ENCODE measurements at regions not wholly inside any gene's neighbourhood (a gene's known extent, or its start where the extent isn't known, plus 50 kb on each side); places are given as distances from the start of the nearest gene placed in this dataset.

DNA sequence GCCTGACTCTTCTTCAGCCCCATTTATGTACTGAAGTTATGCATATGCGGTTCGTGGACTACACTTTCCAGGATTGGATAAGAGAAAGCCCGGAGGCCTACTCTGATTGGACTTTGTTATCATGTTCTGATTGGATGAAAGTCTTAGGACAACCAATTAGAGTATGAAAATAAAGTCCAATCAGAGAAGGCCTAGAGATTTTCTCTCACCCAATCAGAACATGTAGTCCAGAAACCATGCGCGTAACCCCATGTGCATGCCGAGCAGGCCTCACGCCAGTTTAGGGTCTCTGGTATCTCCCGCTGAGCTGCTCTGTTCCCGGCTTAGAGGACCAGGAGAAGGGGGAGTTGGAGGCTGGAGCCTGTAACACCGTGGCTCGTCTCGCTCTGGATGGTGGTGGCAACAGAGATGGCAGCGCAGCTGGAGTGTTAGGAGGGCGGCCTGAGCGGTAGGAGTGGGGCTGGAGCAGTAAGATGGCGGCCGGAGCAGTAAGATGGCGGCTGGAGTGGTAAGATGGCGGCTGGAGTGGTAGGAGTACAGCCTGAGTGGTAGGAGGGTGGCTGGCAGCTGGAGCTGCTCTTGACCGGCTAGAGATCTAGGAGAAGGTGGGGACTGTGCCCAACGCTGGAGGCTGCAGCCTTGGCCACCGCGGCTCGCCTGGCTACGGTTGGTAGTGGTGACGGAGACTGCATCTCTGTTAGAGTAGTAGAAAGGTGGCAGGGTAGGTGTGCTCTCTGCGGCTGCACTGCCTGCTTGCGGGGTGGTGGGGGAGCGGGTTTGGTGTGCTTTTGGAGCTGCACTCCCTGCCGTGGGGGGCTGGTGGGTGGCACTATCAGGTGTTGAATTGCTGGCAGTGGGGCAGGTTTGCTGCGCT lies 107.9 kb upstream of the TPTE start (continued):
- TF ChIP-seq, protein P1, sequence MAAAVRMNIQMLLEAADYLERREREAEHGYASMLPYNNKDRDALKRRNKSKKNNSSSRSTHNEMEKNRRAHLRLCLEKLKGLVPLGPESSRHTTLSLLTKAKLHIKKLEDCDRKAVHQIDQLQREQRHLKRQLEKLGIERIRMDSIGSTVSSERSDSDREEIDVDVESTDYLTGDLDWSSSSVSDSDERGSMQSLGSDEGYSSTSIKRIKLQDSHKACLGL (CRISPR knock-in tag; IDR thresholded peaks at IDR 0.05; ENCODE audit: borderline replicate concordance, poor library complexity, severe bottlenecking): peak; percentile 79
- TF ChIP-seq NR3C1 (CRISPR knock-in tag; IDR thresholded peaks at IDR 0.05): peak; percentile 58; the same call in 1 of the 2 replicates
- TF ChIP-seq, protein P2, sequence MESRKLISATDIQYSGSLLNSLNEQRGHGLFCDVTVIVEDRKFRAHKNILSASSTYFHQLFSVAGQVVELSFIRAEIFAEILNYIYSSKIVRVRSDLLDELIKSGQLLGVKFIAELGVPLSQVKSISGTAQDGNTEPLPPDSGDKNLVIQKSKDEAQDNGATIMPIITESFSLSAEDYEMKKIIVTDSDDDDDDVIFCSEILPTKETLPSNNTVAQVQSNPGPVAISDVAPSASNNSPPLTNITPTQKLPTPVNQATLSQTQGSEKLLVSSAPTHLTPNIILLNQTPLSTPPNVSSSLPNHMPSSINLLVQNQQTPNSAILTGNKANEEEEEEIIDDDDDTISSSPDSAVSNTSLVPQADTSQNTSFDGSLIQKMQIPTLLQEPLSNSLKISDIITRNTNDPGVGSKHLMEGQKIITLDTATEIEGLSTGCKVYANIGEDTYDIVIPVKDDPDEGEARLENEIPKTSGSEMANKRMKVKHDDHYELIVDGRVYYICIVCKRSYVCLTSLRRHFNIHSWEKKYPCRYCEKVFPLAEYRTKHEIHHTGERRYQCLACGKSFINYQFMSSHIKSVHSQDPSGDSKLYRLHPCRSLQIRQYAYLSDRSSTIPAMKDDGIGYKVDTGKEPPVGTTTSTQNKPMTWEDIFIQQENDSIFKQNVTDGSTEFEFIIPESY (CRISPR knock-in tag; IDR thresholded peaks at IDR 0.05): peak; percentile 77; the same call in 1 of the 2 replicates
- TF ChIP-seq GABPA (tag; conservative IDR thresholded peaks at IDR 0.05; ENCODE audit: low read depth): peak; percentile 38; the same call in 1 of the 2 replicates
- peak; percentile 88 for TF ChIP-seq ZNF175 (CRISPR knock-in tag; IDR thresholded peaks at IDR 0.05; ENCODE audit: low read depth)
- peak; percentile 66; the same call in 1 of the 2 replicates for TF ChIP-seq EHMT2 (IDR thresholded peaks at IDR 0.05)
- TF ChIP-seq YY1 (IDR thresholded peaks at IDR 0.05; ENCODE audit: borderline replicate concordance in 1 of 3, control insufficient read depth in 1 of 3, extremely low read depth in 1 of 3, insufficient read depth in 3 of 3, insufficient read length in 1 of 3, insufficient replicate concordance in 2 of 3, low read depth in 1 of 3, low read length in 2 of 3): peak; percentile 94 to 99 (median 98)
- TF ChIP-seq ZNF134 (CRISPR knock-in tag; conservative IDR thresholded peaks at IDR 0.05): peak; percentile 42; the same call in 1 of the 2 replicates
- peak; percentile 84; the same call in 1 of the 2 replicates for TF ChIP-seq ZKSCAN8 (CRISPR knock-in tag; IDR thresholded peaks at IDR 0.05)
- peak; percentile 83; the same call in 1 of the 2 replicates for TF ChIP-seq ZNF165 (CRISPR knock-in tag; IDR thresholded peaks at IDR 0.05; ENCODE audit: borderline replicate concordance)
- TF ChIP-seq, protein P3, sequence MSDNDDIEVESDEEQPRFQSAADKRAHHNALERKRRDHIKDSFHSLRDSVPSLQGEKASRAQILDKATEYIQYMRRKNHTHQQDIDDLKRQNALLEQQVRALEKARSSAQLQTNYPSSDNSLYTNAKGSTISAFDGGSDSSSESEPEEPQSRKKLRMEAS (CRISPR knock-in tag; IDR thresholded peaks at IDR 0.05): peak; percentile 95
- TF ChIP-seq ZKSCAN1 (IDR thresholded peaks at IDR 0.05; ENCODE audit: low read depth, low read length): 0 out of 2 replicates have a peak, but pooled peaks have one; percentile 34
- peak; percentile 88 for TF ChIP-seq POLR2B (IDR thresholded peaks at IDR 0.05; ENCODE audit: low read depth, partially characterized antibody)
- 0 out of 2 replicates have a peak, but pooled peaks have one; percentile 1 for TF ChIP-seq NFATC3 (IDR thresholded peaks at IDR 0.05)
- TF ChIP-seq SMAD4 (CRISPR knock-in tag; conservative IDR thresholded peaks at IDR 0.05): peak; percentile 62
- TF ChIP-seq BCL6 (CRISPR knock-in tag; IDR thresholded peaks at IDR 0.05): peak; percentile 67; the same call in 1 of the 2 replicates
- TF ChIP-seq, protein P4, sequence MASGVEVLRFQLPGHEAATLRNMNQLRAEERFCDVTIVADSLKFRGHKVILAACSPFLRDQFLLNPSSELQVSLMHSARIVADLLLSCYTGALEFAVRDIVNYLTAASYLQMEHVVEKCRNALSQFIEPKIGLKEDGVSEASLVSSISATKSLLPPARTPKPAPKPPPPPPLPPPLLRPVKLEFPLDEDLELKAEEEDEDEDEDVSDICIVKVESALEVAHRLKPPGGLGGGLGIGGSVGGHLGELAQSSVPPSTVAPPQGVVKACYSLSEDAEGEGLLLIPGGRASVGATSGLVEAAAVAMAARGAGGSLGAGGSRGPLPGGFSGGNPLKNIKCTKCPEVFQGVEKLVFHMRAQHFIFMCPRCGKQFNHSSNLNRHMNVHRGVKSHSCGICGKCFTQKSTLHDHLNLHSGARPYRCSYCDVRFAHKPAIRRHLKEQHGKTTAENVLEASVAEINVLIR (CRISPR knock-in tag; IDR thresholded peaks at IDR 0.05): peak; percentile 24; the same call in 1 of the 2 replicates
- TF ChIP-seq, protein P5, sequence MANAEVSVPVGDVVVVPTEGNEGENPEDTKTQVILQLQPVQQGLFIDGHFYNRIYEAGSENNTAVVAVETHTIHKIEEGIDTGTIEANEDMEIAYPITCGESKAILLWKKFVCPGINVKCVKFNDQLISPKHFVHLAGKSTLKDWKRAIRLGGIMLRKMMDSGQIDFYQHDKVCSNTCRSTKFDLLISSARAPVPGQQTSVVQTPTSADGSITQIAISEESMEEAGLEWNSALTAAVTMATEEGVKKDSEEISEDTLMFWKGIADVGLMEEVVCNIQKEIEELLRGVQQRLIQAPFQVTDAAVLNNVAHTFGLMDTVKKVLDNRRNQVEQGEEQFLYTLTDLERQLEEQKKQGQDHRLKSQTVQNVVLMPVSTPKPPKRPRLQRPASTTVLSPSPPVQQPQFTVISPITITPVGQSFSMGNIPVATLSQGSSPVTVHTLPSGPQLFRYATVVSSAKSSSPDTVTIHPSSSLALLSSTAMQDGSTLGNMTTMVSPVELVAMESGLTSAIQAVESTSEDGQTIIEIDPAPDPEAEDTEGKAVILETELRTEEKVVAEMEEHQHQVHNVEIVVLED (CRISPR knock-in tag; IDR thresholded peaks at IDR 0.05): 0 out of 2 replicates have a peak, but pooled peaks have one; percentile 14
